WTC11 (cell line): ENCODE measurements at regions not wholly inside any gene's neighbourhood (a gene's known extent, or its start where the extent isn't known, plus 50 kb on each side); places are given as distances from the start of the nearest gene placed in this dataset.

Source experiments
- ATAC-seq: fragments of 200-7000 bp; cut with Tn5 transposase; 2 replicates; pipeline ENCODE4 v1.10.0; 2021; ENCODE audit warnings: mild to moderate bottlenecking, moderate library complexity
- CTCF ChIA-PET: fragments of 300-600 bp; sonication (Branson Sonifier 250); formaldehyde crosslinking; loops from one replicate; lab custom pipeline; 2021; ENCODE audit warnings: antibody characterized with exemption; lab: Charles Lee
- POLR2A ChIA-PET: fragments of 350-600 bp; sonication (Branson Sonifier 250); formaldehyde crosslinking; loops from one replicate; lab custom pipeline; 2021; ENCODE audit warnings: antibody characterized with exemption; lab: Charles Lee
- DNase-seq: peaks from one replicate; pipeline ENCODE4 v3.0.0; 2021; ENCODE audit warnings: low spot score
- H3K27ac Mint-ChIP-seq: 2 replicates; pipeline ENCODE4 v1.8.0; 2021; ENCODE audit warnings: mixed read lengths
- H3K27me3 Mint-ChIP-seq: 2 replicates; pipeline ENCODE4 v1.8.0; 2021; ENCODE audit warnings: low read depth, mild to moderate bottlenecking, moderate library complexity, mixed read lengths
- H3K36me3 Mint-ChIP-seq: 2 replicates; pipeline ENCODE4 v1.8.0; 2021; ENCODE audit warnings: mixed read lengths
- H3K4me1 Mint-ChIP-seq: 2 replicates; pipeline ENCODE4 v1.8.0; 2022; ENCODE audit warnings: mixed read lengths
- H3K4me3 Mint-ChIP-seq: 2 replicates; pipeline ENCODE4 v1.8.0; 2021; ENCODE audit warnings: mild to moderate bottlenecking, moderate library complexity, mixed read lengths
- H3K9me3 Mint-ChIP-seq: 2 replicates; pipeline ENCODE4 v1.8.0; 2021; ENCODE audit warnings: mixed read lengths
- CBFB ChIP-seq: sonication (generic); formaldehyde crosslinking; IDR thresholded peaks from 2 replicates; pipeline ENCODE4 v1.8.1; 2022; ENCODE audit warnings: mild to moderate bottlenecking, low read depth, missing genetic modification reagents
- ETV6 ChIP-seq: sonication (generic); formaldehyde crosslinking; IDR thresholded peaks from 2 replicates; pipeline ENCODE4 v1.8.1; 2022; ENCODE audit warnings: mild to moderate bottlenecking, missing genetic modification reagents
- FOXJ3 ChIP-seq: sonication (generic); formaldehyde crosslinking; IDR thresholded peaks from 2 replicates; pipeline ENCODE4 v1.9.0; 2021; ENCODE audit warnings: missing genetic modification reagents, mild to moderate bottlenecking, borderline replicate concordance
- FOXK1 ChIP-seq: sonication (generic); formaldehyde crosslinking; IDR thresholded peaks from 2 replicates; pipeline ENCODE4 v1.8.0; 2022; ENCODE audit warnings: mild to moderate bottlenecking, moderate library complexity, missing genetic modification reagents
- FOXP4 ChIP-seq: sonication (generic); formaldehyde crosslinking; IDR thresholded peaks from 2 replicates; pipeline ENCODE4 v1.8.0; 2022; ENCODE audit warnings: mild to moderate bottlenecking, missing genetic modification reagents
- JAZF1 ChIP-seq: fragments of 250-450 bp; sonication (Bioruptor Pico); IDR thresholded peaks from 2 replicates; pipeline ENCODE4 v1.9.0; 2021; ENCODE audit warnings: moderate library complexity, mild to moderate bottlenecking, inconsistent platforms
- JUN ChIP-seq: sonication (generic); formaldehyde crosslinking; IDR thresholded peaks from 2 replicates; pipeline ENCODE4 v1.8.0; 2023; ENCODE audit warnings: mild to moderate bottlenecking, missing genetic modification reagents
- MAX ChIP-seq: sonication (generic); formaldehyde crosslinking; IDR thresholded peaks from 2 replicates; pipeline ENCODE4 v1.8.0; 2022; ENCODE audit warnings: mild to moderate bottlenecking, missing genetic modification reagents
- MXD4 ChIP-seq: fragments of 250-450 bp; sonication (Bioruptor Pico); IDR thresholded peaks from 2 replicates; pipeline ENCODE4 v1.8.0; 2021; ENCODE audit warnings: mild to moderate bottlenecking, moderate library complexity, borderline replicate concordance
- NFYB ChIP-seq: sonication (generic); formaldehyde crosslinking; conservative IDR thresholded peaks from 2 replicates; pipeline ENCODE4 v1.8.0; 2022; ENCODE audit warnings: low read depth, missing genetic modification reagents
- NR1H2 ChIP-seq: sonication (generic); formaldehyde crosslinking; IDR thresholded peaks from 2 replicates; pipeline ENCODE4 v1.9.0; 2021; ENCODE audit warnings: mild to moderate bottlenecking, moderate library complexity, missing genetic modification reagents
- NR2C2 ChIP-seq: sonication (generic); formaldehyde crosslinking; IDR thresholded peaks from 2 replicates; pipeline ENCODE4 v1.8.0; 2022; ENCODE audit warnings: mild to moderate bottlenecking, missing genetic modification reagents
- PRRX2 ChIP-seq: fragments of 250-450 bp; sonication (Bioruptor Pico); IDR thresholded peaks from 2 replicates; pipeline ENCODE4 v1.8.0; 2021; ENCODE audit warnings: mild to moderate bottlenecking
- RELA ChIP-seq: sonication (generic); formaldehyde crosslinking; IDR thresholded peaks from 2 replicates; pipeline ENCODE4 v1.8.1; 2022; ENCODE audit warnings: missing genetic modification reagents, mild to moderate bottlenecking, borderline replicate concordance
- RORB ChIP-seq: fragments of 250-450 bp; sonication (Bioruptor Pico); IDR thresholded peaks from 2 replicates; pipeline ENCODE4 v1.9.0; 2021; ENCODE audit warnings: mild to moderate bottlenecking
- SOX15 ChIP-seq: fragments of 250-450 bp; sonication (Bioruptor Pico); IDR thresholded peaks from 2 replicates; pipeline ENCODE4 v1.9.0; 2021; ENCODE audit warnings: mild to moderate bottlenecking
- SP1 ChIP-seq: sonication (generic); formaldehyde crosslinking; conservative IDR thresholded peaks from 2 replicates; pipeline ENCODE4 v1.8.1; 2022; ENCODE audit warnings: missing genetic modification reagents
- TEAD1 ChIP-seq: sonication (generic); formaldehyde crosslinking; IDR thresholded peaks from 2 replicates; pipeline ENCODE4 v1.8.0; 2022; ENCODE audit warnings: mild to moderate bottlenecking, missing genetic modification reagents
- ZNF263 ChIP-seq: sonication (generic); formaldehyde crosslinking; IDR thresholded peaks from 2 replicates; pipeline ENCODE4 v1.8.1; 2022; ENCODE audit warnings: low read depth, mild to moderate bottlenecking, moderate library complexity, missing genetic modification reagents
- TF ChIP-seq, protein P1 (sequence below): sonication (generic); formaldehyde crosslinking; IDR thresholded peaks from 2 replicates; pipeline ENCODE4 v1.8.1; 2023; ENCODE audit warnings: mild to moderate bottlenecking, missing genetic modification reagents, moderate library complexity
- TF ChIP-seq, protein P2 (sequence below): sonication (generic); formaldehyde crosslinking; IDR thresholded peaks from 2 replicates; pipeline ENCODE4 v1.8.1; 2023; ENCODE audit warnings: mild to moderate bottlenecking, missing genetic modification reagents
- TF ChIP-seq, protein P3 (sequence below): sonication (generic); formaldehyde crosslinking; IDR thresholded peaks from 2 replicates; pipeline ENCODE4 v1.8.1; 2022; ENCODE audit warnings: mild to moderate bottlenecking, moderate library complexity, missing genetic modification reagents
- TF ChIP-seq, protein P4 (sequence below): sonication (generic); formaldehyde crosslinking; IDR thresholded peaks from 2 replicates; pipeline ENCODE4 v1.8.1; 2023; ENCODE audit warnings: mild to moderate bottlenecking, missing genetic modification reagents
- TF ChIP-seq, protein P5 (sequence below): fragments of 250-450 bp; sonication (Bioruptor Pico); IDR thresholded peaks from 2 replicates; pipeline ENCODE4 v1.9.0; 2021; ENCODE audit warnings: mild to moderate bottlenecking

GRCh38 chr14:24744641-24745040, 110.7 kb upstream of the GZMB start:
- no peaks in the 10 kb centered on the region for H3K4me1 Mint-ChIP-seq
- H3K4me3 Mint-ChIP-seq: no peak overlapping the region
- no peak overlapping the region for H3K27ac Mint-ChIP-seq
- no peak for ATAC-seq
- no peaks in the 10 kb centered on the region for H3K27me3 Mint-ChIP-seq
- no peaks in the 10 kb centered on the region for H3K36me3 Mint-ChIP-seq
- TF ChIP-seq TEAD1 (CRISPR knock-in tag) (no peak), SOX15 (CRISPR knock-in tag) (no peak)
- no peak for DNase-seq
- peaks cover 24% of the 10 kb centered on the region for H3K9me3 Mint-ChIP-seq
- ChIA-PET POLR2A (no interaction called here), CTCF (no interaction called here)

DNA sequence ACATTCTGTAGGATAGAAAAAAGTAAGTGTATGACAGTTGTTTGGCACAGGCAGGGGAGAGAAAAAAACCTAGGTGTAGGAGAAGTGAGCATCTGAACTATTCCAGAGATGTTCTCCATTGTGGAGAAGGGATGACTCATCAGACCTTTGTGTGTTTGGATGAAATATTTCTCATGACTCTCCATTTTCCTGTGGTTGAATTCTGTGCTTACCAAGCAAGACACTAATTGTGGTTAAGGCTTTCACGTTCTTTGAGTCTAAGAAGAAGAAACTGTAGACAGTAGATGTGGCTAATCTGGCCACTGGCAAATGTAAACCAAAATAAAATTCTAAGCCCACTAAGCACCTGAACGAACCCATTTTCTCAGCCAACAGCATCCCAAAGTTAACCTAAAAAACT, 107.9 kb upstream of the GZMB start:
- Mint-ChIP-seq H3K4me1 (peaks cover 10% of the 10 kb centered on the region), H3K9me3 (peaks cover 13% of the 10 kb centered on the region), H3K27me3 (no peaks in the 10 kb centered on the region), H3K36me3 (no peaks in the 10 kb centered on the region), H3K4me3 (no peak overlapping the region), H3K27ac (no peak overlapping the region)
- ATAC-seq (no peak), DNase-seq (no peak)
- CTCF ChIA-PET: interaction anchor here (1.9 kb wide), 1 partner anchor 64 kb away, joined by 6 read pairs; no protein-coding TSS in a partner anchor
- POLR2A ChIA-PET: no interaction called here
- TF ChIP-seq, protein P1, sequence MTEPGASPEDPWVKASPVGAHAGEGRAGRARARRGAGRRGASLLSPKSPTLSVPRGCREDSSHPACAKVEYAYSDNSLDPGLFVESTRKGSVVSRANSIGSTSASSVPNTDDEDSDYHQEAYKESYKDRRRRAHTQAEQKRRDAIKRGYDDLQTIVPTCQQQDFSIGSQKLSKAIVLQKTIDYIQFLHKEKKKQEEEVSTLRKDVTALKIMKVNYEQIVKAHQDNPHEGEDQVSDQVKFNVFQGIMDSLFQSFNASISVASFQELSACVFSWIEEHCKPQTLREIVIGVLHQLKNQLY (CRISPR knock-in tag): no peak
- no peak for TF ChIP-seq NFYB (CRISPR knock-in tag)
- no peak for TF ChIP-seq PRRX2 (CRISPR knock-in tag)
- no peak for TF ChIP-seq MAX (CRISPR knock-in tag)
- no peak for TF ChIP-seq RORB (CRISPR knock-in tag)
- TF ChIP-seq, protein P2, sequence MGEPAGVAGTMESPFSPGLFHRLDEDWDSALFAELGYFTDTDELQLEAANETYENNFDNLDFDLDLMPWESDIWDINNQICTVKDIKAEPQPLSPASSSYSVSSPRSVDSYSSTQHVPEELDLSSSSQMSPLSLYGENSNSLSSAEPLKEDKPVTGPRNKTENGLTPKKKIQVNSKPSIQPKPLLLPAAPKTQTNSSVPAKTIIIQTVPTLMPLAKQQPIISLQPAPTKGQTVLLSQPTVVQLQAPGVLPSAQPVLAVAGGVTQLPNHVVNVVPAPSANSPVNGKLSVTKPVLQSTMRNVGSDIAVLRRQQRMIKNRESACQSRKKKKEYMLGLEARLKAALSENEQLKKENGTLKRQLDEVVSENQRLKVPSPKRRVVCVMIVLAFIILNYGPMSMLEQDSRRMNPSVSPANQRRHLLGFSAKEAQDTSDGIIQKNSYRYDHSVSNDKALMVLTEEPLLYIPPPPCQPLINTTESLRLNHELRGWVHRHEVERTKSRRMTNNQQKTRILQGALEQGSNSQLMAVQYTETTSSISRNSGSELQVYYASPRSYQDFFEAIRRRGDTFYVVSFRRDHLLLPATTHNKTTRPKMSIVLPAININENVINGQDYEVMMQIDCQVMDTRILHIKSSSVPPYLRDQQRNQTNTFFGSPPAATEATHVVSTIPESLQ: no peak
- no peak for TF ChIP-seq JAZF1 (CRISPR knock-in tag)
- no peak for TF ChIP-seq NR2C2 (CRISPR knock-in tag)
- no peak for TF ChIP-seq FOXP4
- TF ChIP-seq FOXJ3: no peak
- TF ChIP-seq JUN (CRISPR knock-in tag): no peak
- TF ChIP-seq, protein P3, sequence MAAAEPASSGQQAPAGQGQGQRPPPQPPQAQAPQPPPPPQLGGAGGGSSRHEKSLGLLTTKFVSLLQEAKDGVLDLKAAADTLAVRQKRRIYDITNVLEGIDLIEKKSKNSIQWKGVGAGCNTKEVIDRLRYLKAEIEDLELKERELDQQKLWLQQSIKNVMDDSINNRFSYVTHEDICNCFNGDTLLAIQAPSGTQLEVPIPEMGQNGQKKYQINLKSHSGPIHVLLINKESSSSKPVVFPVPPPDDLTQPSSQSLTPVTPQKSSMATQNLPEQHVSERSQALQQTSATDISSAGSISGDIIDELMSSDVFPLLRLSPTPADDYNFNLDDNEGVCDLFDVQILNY (CRISPR knock-in tag): no peak
- TF ChIP-seq CBFB (CRISPR knock-in tag): no peak
- TF ChIP-seq RELA: no peak

DNA sequence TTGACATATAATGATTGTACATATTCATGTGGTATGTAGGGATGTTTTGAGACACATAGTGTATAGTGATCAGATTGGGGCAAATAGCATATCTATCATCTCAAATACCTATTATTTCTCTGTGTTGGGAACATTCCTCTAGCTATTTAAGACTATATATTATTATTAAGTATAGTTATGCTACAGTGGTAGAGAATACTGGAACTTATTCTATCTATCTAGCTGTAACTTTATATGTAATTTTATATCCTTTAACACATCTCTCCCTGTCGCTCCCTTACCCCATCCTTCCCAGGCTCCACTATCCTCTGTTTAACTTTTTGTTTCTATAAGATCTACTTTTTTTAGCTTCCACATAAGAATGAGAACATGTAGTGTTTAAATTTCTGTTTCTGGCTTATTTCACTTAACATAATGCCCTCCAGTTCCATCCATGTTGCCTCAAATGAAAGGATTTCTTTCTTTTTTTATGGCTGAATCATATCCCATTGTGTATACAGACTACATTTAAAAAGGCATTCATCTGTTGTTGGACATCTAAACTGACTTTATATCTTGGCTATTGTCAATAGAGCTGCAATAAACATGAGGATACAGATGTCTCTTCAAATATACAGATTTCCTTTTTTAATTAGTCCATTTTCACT, 102.1 kb upstream of the GZMB start:
- H3K4me1 Mint-ChIP-seq: peaks cover 18% of the 10 kb centered on the region
- no peaks in the 10 kb centered on the region for H3K36me3 Mint-ChIP-seq
- TF ChIP-seq, protein P4, sequence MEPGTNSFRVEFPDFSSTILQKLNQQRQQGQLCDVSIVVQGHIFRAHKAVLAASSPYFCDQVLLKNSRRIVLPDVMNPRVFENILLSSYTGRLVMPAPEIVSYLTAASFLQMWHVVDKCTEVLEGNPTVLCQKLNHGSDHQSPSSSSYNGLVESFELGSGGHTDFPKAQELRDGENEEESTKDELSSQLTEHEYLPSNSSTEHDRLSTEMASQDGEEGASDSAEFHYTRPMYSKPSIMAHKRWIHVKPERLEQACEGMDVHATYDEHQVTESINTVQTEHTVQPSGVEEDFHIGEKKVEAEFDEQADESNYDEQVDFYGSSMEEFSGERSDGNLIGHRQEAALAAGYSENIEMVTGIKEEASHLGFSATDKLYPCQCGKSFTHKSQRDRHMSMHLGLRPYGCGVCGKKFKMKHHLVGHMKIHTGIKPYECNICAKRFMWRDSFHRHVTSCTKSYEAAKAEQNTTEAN: no peak
- TF ChIP-seq FOXK1 (CRISPR knock-in tag): no peak
- no peak for TF ChIP-seq MXD4 (CRISPR knock-in tag)
- TF ChIP-seq ZNF263 (CRISPR knock-in tag): no peak
- TF ChIP-seq SP1: no peak
- TF ChIP-seq, protein P5, sequence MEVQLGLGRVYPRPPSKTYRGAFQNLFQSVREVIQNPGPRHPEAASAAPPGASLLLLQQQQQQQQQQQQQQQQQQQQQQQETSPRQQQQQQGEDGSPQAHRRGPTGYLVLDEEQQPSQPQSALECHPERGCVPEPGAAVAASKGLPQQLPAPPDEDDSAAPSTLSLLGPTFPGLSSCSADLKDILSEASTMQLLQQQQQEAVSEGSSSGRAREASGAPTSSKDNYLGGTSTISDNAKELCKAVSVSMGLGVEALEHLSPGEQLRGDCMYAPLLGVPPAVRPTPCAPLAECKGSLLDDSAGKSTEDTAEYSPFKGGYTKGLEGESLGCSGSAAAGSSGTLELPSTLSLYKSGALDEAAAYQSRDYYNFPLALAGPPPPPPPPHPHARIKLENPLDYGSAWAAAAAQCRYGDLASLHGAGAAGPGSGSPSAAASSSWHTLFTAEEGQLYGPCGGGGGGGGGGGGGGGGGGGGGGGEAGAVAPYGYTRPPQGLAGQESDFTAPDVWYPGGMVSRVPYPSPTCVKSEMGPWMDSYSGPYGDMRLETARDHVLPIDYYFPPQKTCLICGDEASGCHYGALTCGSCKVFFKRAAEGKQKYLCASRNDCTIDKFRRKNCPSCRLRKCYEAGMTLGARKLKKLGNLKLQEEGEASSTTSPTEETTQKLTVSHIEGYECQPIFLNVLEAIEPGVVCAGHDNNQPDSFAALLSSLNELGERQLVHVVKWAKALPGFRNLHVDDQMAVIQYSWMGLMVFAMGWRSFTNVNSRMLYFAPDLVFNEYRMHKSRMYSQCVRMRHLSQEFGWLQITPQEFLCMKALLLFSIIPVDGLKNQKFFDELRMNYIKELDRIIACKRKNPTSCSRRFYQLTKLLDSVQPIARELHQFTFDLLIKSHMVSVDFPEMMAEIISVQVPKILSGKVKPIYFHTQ (CRISPR knock-in tag): no peak
- TF ChIP-seq TEAD1 (CRISPR knock-in tag): no peak
- TF ChIP-seq ETV6: no peak
- TF ChIP-seq NR1H2: no peak
- TF ChIP-seq, all 79 proteins: peak for 0
- Mint-ChIP-seq H3K4me3 (no peak overlapping the region), H3K27me3 (no peaks in the 10 kb centered on the region; the same call in 1 of the 2 replicates), H3K9me3 (peaks cover 11% of the 10 kb centered on the region), H3K27ac (no peak overlapping the region)
- ATAC-seq (no peak), DNase-seq (no peak)
- ChIA-PET CTCF (interaction anchor here (1.5 kb wide), 1 partner anchor 70 kb away, joined by 4 read pairs; no protein-coding TSS in a partner anchor), POLR2A (no interaction called here)
